Ascending aorta (tissue), 2 donors: ENCODE measurements at regions not wholly inside any gene's neighbourhood (a gene's known extent, or its start where the extent isn't known, plus 50 kb on each side); places are given as distances from the start of the nearest gene placed in this dataset.
A peak's percentile ranks its signal among the peaks of the same experiment; 100 is the strongest.

Experiments used
- DNase-seq, 2 donors: peaks; one replicate each; pipeline ENCODE4 v3.0.0-alpha.2; 2019; ENCODE audit warnings: low spot score in 2 of 2
- H3K27ac ChIP-seq, 2 donors: fragments of 200-600 bp; sonication (generic); one replicate each; pipeline ENCODE4 v1.5.1; 2016 to 2017; ENCODE audit warnings: mild to moderate bottlenecking in 1 of 2
- H3K27me3 ChIP-seq: fragments of 200-600 bp; sonication (generic); one replicate; pipeline ENCODE4 v1.5.1; 2017
- H3K36me3 ChIP-seq, 2 donors: fragments of 200-600 bp; sonication (generic); one replicate each; pipeline ENCODE4 v1.5.1; 2016
- H3K4me1 ChIP-seq, 2 donors: fragments of 200-600 bp; sonication (generic); one replicate each; pipeline ENCODE4 v1.5.1; 2016 to 2017; ENCODE audit warnings: mild to moderate bottlenecking in 1 of 2
- H3K4me3 ChIP-seq, 2 donors: fragments of 200-600 bp; sonication (generic); one replicate each; pipeline ENCODE4 v1.5.1; 2016 to 2017; ENCODE audit warnings: mild to moderate bottlenecking in 1 of 2
- H3K9me3 ChIP-seq, 2 donors: fragments of 200-600 bp; sonication (generic); one replicate each; pipeline ENCODE4 v1.5.1; 2016
- CTCF ChIP-seq, 3 experiments: fragments of 200-600 bp in 2 of 3; fragments of 450-650 bp in 1 of 3; sonication (generic) in 2 of 3; IDR thresholded peaks; one replicate each; pipeline ENCODE4 v1.5.1; 2016 to 2019; ENCODE audit warnings: antibody characterized with exemption in 3 of 3, mild to moderate bottlenecking in 1 of 3, moderate library complexity in 1 of 3
- intact Hi-C: fragments of 100-400 bp; cut with DNase I; formaldehyde crosslinking; loops from one replicate; pipeline ENCODE4 v1.15.1; 2023

GRCh38 chrX:115491766-115492165 lies 69.2 kb upstream of the PLS3 start:
- Histone ChIP-seq H3K9me3 (no peaks in the 10 kb centered on the region), H3K4me1 (no peaks in the 10 kb centered on the region), H3K4me3 (no peak overlapping the region), H3K36me3 (no peaks in the 10 kb centered on the region), H3K27me3 (no peaks in the 10 kb centered on the region), H3K27ac (peak overlapping the region; percentile 59 to 71)
- intact Hi-C loops = no loop called here
- no peak for TF ChIP-seq CTCF (IDR thresholded peaks at IDR 0.05)
- DNase-seq = no peak

GRCh38 chrX:115493015-115493414 lies 68.0 kb upstream of the PLS3 start:
- no peak for DNase-seq
- intact Hi-C loops = no loop called here
- H3K27ac ChIP-seq = peak overlapping the region; percentile 59 to 71
- H3K27me3 ChIP-seq = no peaks in the 10 kb centered on the region
- no peaks in the 10 kb centered on the region for H3K4me1 ChIP-seq
- no peak for TF ChIP-seq CTCF (IDR thresholded peaks at IDR 0.05)
- H3K36me3 ChIP-seq = no peaks in the 10 kb centered on the region
- H3K9me3 ChIP-seq = no peaks in the 10 kb centered on the region
- H3K4me3 ChIP-seq = no peak overlapping the region

DNA sequence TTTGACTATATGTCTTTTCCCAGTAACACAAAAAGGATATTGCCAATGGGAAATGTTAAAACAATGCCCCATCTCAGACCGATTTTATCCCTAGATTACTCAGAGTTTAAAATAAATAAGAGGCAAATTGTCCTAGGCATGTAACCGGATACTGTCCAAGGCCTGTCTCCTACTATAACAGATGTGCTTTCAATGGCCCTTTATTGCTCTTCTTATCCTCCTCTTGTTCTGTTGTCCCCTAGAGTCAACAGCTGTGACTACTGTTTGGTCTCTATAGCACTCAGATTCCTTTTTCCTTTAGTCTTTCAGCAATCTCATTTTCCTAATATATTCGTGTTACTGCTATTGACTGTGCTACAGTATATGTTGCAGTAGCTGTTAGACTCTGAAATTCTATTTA lies 66.8 kb upstream of the PLS3 start:
- Histone ChIP-seq H3K9me3 (no peaks in the 10 kb centered on the region), H3K27ac (peak overlapping the region; percentile 2 to 23), H3K27me3 (no peaks in the 10 kb centered on the region), H3K4me3 (no peak overlapping the region), H3K36me3 (no peaks in the 10 kb centered on the region), H3K4me1 (no peaks in the 10 kb centered on the region)
- no peak for DNase-seq
- intact Hi-C loops = no loop called here
- TF ChIP-seq CTCF (IDR thresholded peaks at IDR 0.05) = no peak

DNA sequence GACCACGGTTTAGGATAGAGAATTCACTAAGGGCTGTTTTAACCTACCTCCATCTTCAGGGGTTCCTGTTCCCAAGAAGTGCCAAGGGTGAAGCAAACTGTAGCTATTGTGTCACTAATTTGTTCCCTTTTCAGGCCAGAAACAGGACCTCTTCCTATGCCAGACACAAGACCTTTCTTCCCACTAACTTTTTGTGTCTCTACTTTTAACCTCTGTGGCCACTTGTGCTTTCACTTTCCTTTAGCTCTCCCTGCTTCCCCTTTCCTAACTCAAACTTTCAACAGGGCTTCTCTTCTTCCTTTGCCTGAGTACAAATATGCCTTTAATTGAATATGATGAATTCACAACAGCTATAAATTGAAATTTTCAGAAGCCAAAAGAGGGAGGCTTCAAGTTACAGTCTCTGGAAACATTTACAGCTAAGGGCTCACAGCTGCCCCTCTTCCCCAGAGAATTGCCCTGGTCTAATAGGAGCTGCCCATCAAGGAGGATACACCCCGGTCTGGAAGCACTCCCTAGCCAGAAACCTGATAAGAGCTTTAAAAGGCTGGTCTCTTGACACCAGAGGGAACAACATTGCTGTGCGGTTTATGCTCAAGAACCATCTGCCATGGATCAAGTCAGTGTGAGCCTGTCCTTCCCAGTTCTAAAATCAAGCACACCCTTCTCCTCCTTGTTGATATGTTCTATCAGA lies 61.7 kb upstream of the PLS3 start:
- Histone ChIP-seq H3K27me3 (no peaks in the 10 kb centered on the region), H3K4me1 (peaks cover 0 to 6% of the 10 kb centered on the region in 2 donors), H3K36me3 (no peaks in the 10 kb centered on the region), H3K9me3 (no peaks in the 10 kb centered on the region), H3K27ac (peak overlapping the region; percentile 24 to 49), H3K4me3 (peak overlapping the region in 1 of 2 donors; percentile 14)
- no peak for DNase-seq
- no peak for TF ChIP-seq CTCF (IDR thresholded peaks at IDR 0.05)
- intact Hi-C loops = no loop called here

GRCh38 chrX:115503099-115503498 lies 57.9 kb upstream of the PLS3 start:
- intact Hi-C loops = loop anchor here (5.0 kb wide), 1 partner anchor 36 kb away; no protein-coding TSS in a partner anchor
- H3K27me3 ChIP-seq = no peaks in the 10 kb centered on the region
- H3K27ac ChIP-seq = peak overlapping the region; percentile 41 to 55
- H3K4me3 ChIP-seq = no peak overlapping the region
- TF ChIP-seq CTCF (IDR thresholded peaks at IDR 0.05) = no peak
- no peak for DNase-seq
- no peaks in the 10 kb centered on the region for H3K9me3 ChIP-seq
- no peaks in the 10 kb centered on the region for H3K36me3 ChIP-seq
- peaks cover 0 to 6% of the 10 kb centered on the region in 2 donors for H3K4me1 ChIP-seq
